ENCODE measurements at regions not wholly inside any gene's neighbourhood (a gene's known extent, or its start where the extent isn't known, plus 50 kb on each side); places are given as distances from the start of the nearest gene placed in this dataset.
"Not testable (repeated sequence)": the region's sequence is repeated elsewhere in the genome, so short reads cannot be mapped to it uniquely, and the experiment has no call there.

GRCh38 chr11:69947793-69948255, 128.6 kb upstream of the FGF3 start:
- no peak for DNase-seq (ENCODE audit: low read depth in 3 of 3, low spot score in 2 of 3)

- no peak for DNase-seq (ENCODE audit: low read depth in 3 of 3, low spot score in 2 of 3)
Observed at GRCh38 chr11:69948256-69949141, 129.3 kb upstream of the FGF3 start.

GRCh38 chr11:69949327-69949726, 128.8 kb upstream of the ANO1 start:
- DNase-seq (ENCODE audit: low read depth in 3 of 3, low spot score in 2 of 3): no peak

GRCh38 chr11:69950120-69950519, 128.0 kb upstream of the ANO1 start:
- DNase-seq (ENCODE audit: low read depth in 3 of 3, low spot score in 2 of 3): no peak

- no peak for DNase-seq (ENCODE audit: low read depth in 3 of 3, low spot score in 2 of 3)
Observed at GRCh38 chr11:69950621-69951020, 127.5 kb upstream of the ANO1 start.

- no peak for DNase-seq (ENCODE audit: low read depth in 3 of 3, low spot score in 2 of 3)
Observed at GRCh38 chr11:69951821-69952220, 126.3 kb upstream of the ANO1 start.

- not testable (repeated sequence) for DNase-seq (ENCODE audit: low read depth in 3 of 3, low spot score in 2 of 3)
Observed at GRCh38 chr11:69952229-69952975, 125.7 kb upstream of the ANO1 start.

- no peak for DNase-seq (ENCODE audit: low read depth in 3 of 3, low spot score in 2 of 3)
Observed at GRCh38 chr11:69953356-69953755, 124.8 kb upstream of the ANO1 start.

GRCh38 chr11:69954756-69955155, 123.4 kb upstream of the ANO1 start:
- DNase-seq (ENCODE audit: low read depth in 3 of 3, low spot score in 2 of 3): no peak

- DNase-seq (ENCODE audit: low read depth in 3 of 3, low spot score in 2 of 3): no peak
Observed at GRCh38 chr11:69956669-69957190, 121.4 kb upstream of the ANO1 start.

- no peak for DNase-seq (ENCODE audit: low read depth in 3 of 3, low spot score in 2 of 3)
Observed at GRCh38 chr11:69957849-69958248, 120.3 kb upstream of the ANO1 start.

- no peak for DNase-seq (ENCODE audit: low read depth in 3 of 3, low spot score in 2 of 3)
Observed at GRCh38 chr11:69958308-69958707, 119.8 kb upstream of the ANO1 start.

GRCh38 chr11:69959461-69959860, 118.7 kb upstream of the ANO1 start:
- no peak for DNase-seq (ENCODE audit: low read depth in 3 of 3, low spot score in 2 of 3)

- DNase-seq (ENCODE audit: low read depth in 3 of 3, low spot score in 2 of 3): no peak
Observed at GRCh38 chr11:69961738-69962137, 116.4 kb upstream of the ANO1 start.

GRCh38 chr11:69962152-69962551, 116.0 kb upstream of the ANO1 start:
- DNase-seq (ENCODE audit: low read depth in 3 of 3, low spot score in 2 of 3): no peak

- no peak for DNase-seq (ENCODE audit: low read depth in 3 of 3, low spot score in 2 of 3)
Observed at GRCh38 chr11:69963533-69964246, 114.4 kb upstream of the ANO1 start.

GRCh38 chr11:69964247-69964643, 113.9 kb upstream of the ANO1 start:
- DNase-seq (ENCODE audit: low read depth in 3 of 3, low spot score in 2 of 3): no peak

- no peak for DNase-seq (ENCODE audit: low read depth in 3 of 3, low spot score in 2 of 3)
Observed at GRCh38 chr11:69965821-69966582, 112.1 kb upstream of the ANO1 start.

- no peak for DNase-seq (ENCODE audit: low read depth in 3 of 3, low spot score in 2 of 3)
Observed at GRCh38 chr11:69966583-69966835, 111.6 kb upstream of the ANO1 start.

- no peak for DNase-seq (ENCODE audit: low read depth in 3 of 3, low spot score in 2 of 3)
Observed at GRCh38 chr11:69966910-69967483, 111.1 kb upstream of the ANO1 start.
